ENCODE measurements at regions not wholly inside any gene's neighbourhood (a gene's known extent, or its start where the extent isn't known, plus 50 kb on each side); places are given as distances from the start of the nearest gene placed in this dataset.

GRCh38 chr6:168999392-168999791 lies 254.3 kb downstream of the THBS2 start:
- H3K27ac ChIP-seq, result no peak overlapping the region
- no peaks in the 10 kb centered on the region for H3K4me1 ChIP-seq
- TF ChIP-seq EP300 (IDR thresholded peaks at IDR 0.05) (no peak), POLR2A (IDR thresholded peaks at IDR 0.05) (no peak), POLR2AphosphoS5 (IDR thresholded peaks at IDR 0.05) (no peak), CTCF (IDR thresholded peaks at IDR 0.05) (no peak)
- no peaks in the 10 kb centered on the region for H3K27me3 ChIP-seq
- WGBS, 5 donors, result 77 to 82% (median 79%) methylated on average over 13 of the region's 13 CpGs
- no peaks in the 10 kb centered on the region for H3K36me3 ChIP-seq
- intact Hi-C loops (cut with DNase I; ENCODE audit: low total_unique reads), result no loop called here
- DNase-seq, result no peak
- no peak overlapping the region for H3K4me3 ChIP-seq
- H3K9me3 ChIP-seq, result no peaks in the 10 kb centered on the region

DNA sequence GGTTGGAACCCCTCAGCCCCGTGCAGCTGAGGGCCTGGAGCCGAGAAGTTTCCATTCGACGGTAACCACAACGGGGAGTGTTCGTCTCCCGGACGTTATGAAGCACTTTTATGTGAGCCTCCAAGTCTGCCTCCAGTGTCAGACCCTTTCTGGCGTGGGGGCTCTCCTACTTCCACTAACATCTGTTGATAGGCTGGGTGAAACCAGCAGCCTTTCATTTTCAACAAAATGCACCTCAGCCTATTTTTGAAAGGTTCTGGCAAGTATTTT lies 257.4 kb downstream of the THBS2 start:
- H3K4me3 ChIP-seq, result no peak overlapping the region
- no peaks in the 10 kb centered on the region for H3K9me3 ChIP-seq
- H3K27me3 ChIP-seq, result no peaks in the 10 kb centered on the region
- 84 to 94% (median 93%) methylated on average over 9 of the region's 9 CpGs for WGBS, 5 donors
- no peak overlapping the region for H3K27ac ChIP-seq
- intact Hi-C loops (cut with DNase I; ENCODE audit: low total_unique reads), result no loop called here
- H3K4me1 ChIP-seq, result no peaks in the 10 kb centered on the region
- TF ChIP-seq EP300 (IDR thresholded peaks at IDR 0.05) (no peak), POLR2A (IDR thresholded peaks at IDR 0.05) (no peak), POLR2AphosphoS5 (IDR thresholded peaks at IDR 0.05) (no peak), CTCF (IDR thresholded peaks at IDR 0.05) (no peak)
- no peaks in the 10 kb centered on the region for H3K36me3 ChIP-seq
- no peak for DNase-seq

- DNase-seq, result no peak
- Histone ChIP-seq H3K4me1 (no peaks in the 10 kb centered on the region), H3K27ac (no peak overlapping the region), H3K36me3 (no peaks in the 10 kb centered on the region), H3K4me3 (no peak overlapping the region), H3K9me3 (no peaks in the 10 kb centered on the region), H3K27me3 (no peaks in the 10 kb centered on the region)
- TF ChIP-seq CTCF (IDR thresholded peaks at IDR 0.05) (no peak), POLR2A (IDR thresholded peaks at IDR 0.05) (no peak), EP300 (IDR thresholded peaks at IDR 0.05) (no peak), POLR2AphosphoS5 (IDR thresholded peaks at IDR 0.05) (no peak)
- intact Hi-C loops (cut with DNase I; ENCODE audit: low total_unique reads), result no loop called here
- WGBS, 5 donors, result 90 to 94% (median 93%) methylated on average over 29 of the region's 29 CpGs
These were observed 257.9 kb downstream of the THBS2 start for GRCh38 chr6:168995526-168996355.

DNA sequence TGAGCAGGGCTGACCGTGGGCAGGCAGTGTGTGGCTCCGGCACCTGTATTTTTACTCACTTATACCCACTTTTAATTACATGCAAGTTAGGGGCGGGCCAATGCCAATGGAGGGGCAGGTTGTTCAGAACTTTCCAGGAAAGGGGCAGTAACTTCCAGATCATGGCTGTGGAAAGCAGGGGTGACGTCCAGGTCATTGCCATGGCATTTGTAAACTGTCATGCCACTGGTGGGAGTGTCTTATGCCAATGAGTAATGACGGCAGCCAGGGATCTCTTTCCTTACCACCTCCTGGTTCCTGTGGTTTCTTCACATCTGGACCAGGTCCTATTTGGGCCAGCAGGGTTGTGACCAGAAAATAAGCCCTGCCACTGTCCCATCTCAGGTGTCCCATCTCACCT lies 258.7 kb downstream of the THBS2 start:
- no peaks in the 10 kb centered on the region for H3K9me3 ChIP-seq
- 70 to 88% (median 78%) methylated on average over 5 of the region's 5 CpGs for WGBS, 5 donors
- no peak overlapping the region for H3K4me3 ChIP-seq
- H3K27me3 ChIP-seq, result no peaks in the 10 kb centered on the region
- intact Hi-C loops (cut with DNase I; ENCODE audit: low total_unique reads), result no loop called here
- no peak overlapping the region for H3K27ac ChIP-seq
- no peaks in the 10 kb centered on the region for H3K4me1 ChIP-seq
- TF ChIP-seq POLR2AphosphoS5 (IDR thresholded peaks at IDR 0.05), result no peak
- TF ChIP-seq CTCF (IDR thresholded peaks at IDR 0.05), result no peak
- TF ChIP-seq POLR2A (IDR thresholded peaks at IDR 0.05), result no peak
- no peak for TF ChIP-seq EP300 (IDR thresholded peaks at IDR 0.05)
- H3K36me3 ChIP-seq, result no peaks in the 10 kb centered on the region
- no peak for DNase-seq

All from stomach (tissue), 8 donors.